ENCODE measurements at regions not wholly inside any gene's neighbourhood (a gene's known extent, or its start where the extent isn't known, plus 50 kb on each side); places are given as distances from the start of the nearest gene placed in this dataset.

- TF ChIP-seq EGR1 (IDR thresholded peaks at IDR 0.05) (no peak), YY1 (IDR thresholded peaks at IDR 0.05; ENCODE audit: low read depth) (no peak), MAX (IDR thresholded peaks at IDR 0.05) (no peak), TEAD4 (IDR thresholded peaks at IDR 0.05) (no peak), RAD21 (IDR thresholded peaks at IDR 0.05; ENCODE audit: low read depth) (no peak), REST (IDR thresholded peaks at IDR 0.05; ENCODE audit: low read depth) (no peak)
Observed at GRCh38 chr2:12971581-12972365, 255.0 kb downstream of the TRIB2 start.

- TF ChIP-seq RAD21 (IDR thresholded peaks at IDR 0.05; ENCODE audit: low read depth) (no peak), USF1 (IDR thresholded peaks at IDR 0.05) (no peak), YY1 (IDR thresholded peaks at IDR 0.05; ENCODE audit: low read depth) (no peak), NFIC (IDR thresholded peaks at IDR 0.05) (no peak), EGR1 (IDR thresholded peaks at IDR 0.05) (no peak), CREB1 (IDR thresholded peaks at IDR 0.05; ENCODE audit: low read depth) (no peak), TCF12 (IDR thresholded peaks at IDR 0.05; ENCODE audit: low read depth) (no peak), FOXM1 (IDR thresholded peaks at IDR 0.05; ENCODE audit: borderline replicate concordance, low read depth) (no peak), CEBPB (IDR thresholded peaks at IDR 0.05) (no peak), MAX (IDR thresholded peaks at IDR 0.05) (no peak), REST (IDR thresholded peaks at IDR 0.05; ENCODE audit: low read depth) (no peak), EP300 (IDR thresholded peaks at IDR 0.05; ENCODE audit: borderline replicate concordance) (no peak), ZBTB7A (IDR thresholded peaks at IDR 0.05; ENCODE audit: low read depth) (no peak), TAF1 (IDR thresholded peaks at IDR 0.05; ENCODE audit: low read depth) (no peak), TEAD4 (IDR thresholded peaks at IDR 0.05) (no peak)
Observed at GRCh38 chr2:12978066-12978835, 261.5 kb downstream of the TRIB2 start.

GRCh38 chr2:12979066-12979465 is 262.3 kb downstream of the TRIB2 start:
- no peak for TF ChIP-seq USF1 (IDR thresholded peaks at IDR 0.05)
- TF ChIP-seq NFIC (IDR thresholded peaks at IDR 0.05), result no peak
- TF ChIP-seq CEBPB (IDR thresholded peaks at IDR 0.05), result no peak
- no peak for TF ChIP-seq ZBTB7A (IDR thresholded peaks at IDR 0.05; ENCODE audit: low read depth)
- TF ChIP-seq TAF1 (IDR thresholded peaks at IDR 0.05; ENCODE audit: low read depth), result no peak
- no peak for TF ChIP-seq CREB1 (IDR thresholded peaks at IDR 0.05; ENCODE audit: low read depth)
- TF ChIP-seq EP300 (IDR thresholded peaks at IDR 0.05; ENCODE audit: borderline replicate concordance), result no peak
- no peak for TF ChIP-seq YY1 (IDR thresholded peaks at IDR 0.05; ENCODE audit: low read depth)
- no peak for TF ChIP-seq EGR1 (IDR thresholded peaks at IDR 0.05)
- TF ChIP-seq FOXM1 (IDR thresholded peaks at IDR 0.05; ENCODE audit: borderline replicate concordance, low read depth), result no peak
- TF ChIP-seq TCF12 (IDR thresholded peaks at IDR 0.05; ENCODE audit: low read depth), result no peak
- TF ChIP-seq REST (IDR thresholded peaks at IDR 0.05; ENCODE audit: low read depth), result no peak
- TF ChIP-seq TEAD4 (IDR thresholded peaks at IDR 0.05), result no peak
- no peak for TF ChIP-seq MAX (IDR thresholded peaks at IDR 0.05)

All from Ishikawa (cell line).